ENCODE measurements at regions not wholly inside any gene's neighbourhood (a gene's known extent, or its start where the extent isn't known, plus 50 kb on each side); places are given as distances from the start of the nearest gene placed in this dataset.

GRCh38 chr4:32574803-32575202 lies 1854.6 kb downstream of the PCDH7 start:
- ATAC-seq (replicated peaks in 1 of 4), result no peak
- CTCF ChIA-PET, result no interaction called here
- Histone ChIP-seq H3K4me3 (ENCODE audit: control insufficient read depth in 1 of 2, extremely low read depth in 1 of 2, low read length in 1 of 2) (no peak overlapping the region), H3K4me1 (ENCODE audit: control insufficient read depth in 1 of 2, extremely low read depth in 1 of 2, insufficient read depth in 2 of 2, low read length in 2 of 2) (no peaks in the 10 kb centered on the region), H3K9me3 (no peaks in the 10 kb centered on the region), H3K27ac (ENCODE audit: low read length) (no peak overlapping the region), H3K36me3 (ENCODE audit: control insufficient read depth in 2 of 2, extremely low read depth in 1 of 2, insufficient read depth in 1 of 2, low read length in 1 of 2) (no peaks in the 10 kb centered on the region), H3K27me3 (replicated peaks in 1 of 2; ENCODE audit: control insufficient read depth in 2 of 2, extremely low read depth in 1 of 2, insufficient read depth in 2 of 2, low read length in 1 of 2) (no peaks in the 10 kb centered on the region)
- Mint-ChIP-seq H3K27me3 (no peaks in the 10 kb centered on the region), H3K9me3 (peaks cover 8 to 24% (median 11%) of the 10 kb centered on the region in 3 donors), H3K4me1 (no peaks in the 10 kb centered on the region), H3K4me3 (no peak overlapping the region), H3K36me3 (no peaks in the 10 kb centered on the region), H3K27ac (no peak overlapping the region)
- WGBS (ENCODE audit: insufficient coverage), result no CpG with 5 or more reads among the region's 1 CpG
- POLR2A ChIA-PET, result no interaction called here
- DNase-seq, result no peak

GRCh38 chr4:32589097-32589496 lies 1868.9 kb downstream of the PCDH7 start:
- ChIA-PET CTCF (no interaction called here), POLR2A (interaction anchor here in 1 of 2 donors (0.9 kb wide), 1 partner anchor 10 kb away, joined by 3 read pairs; no protein-coding TSS in a partner anchor)
- Mint-ChIP-seq H3K27ac (no peak overlapping the region), H3K27me3 (no peaks in the 10 kb centered on the region), H3K4me3 (no peak overlapping the region), H3K9me3 (peaks cover 18 to 30% (median 22%) of the 10 kb centered on the region in 3 donors), H3K36me3 (no peaks in the 10 kb centered on the region), H3K4me1 (no peaks in the 10 kb centered on the region)
- H3K36me3 ChIP-seq (ENCODE audit: control insufficient read depth in 2 of 2, extremely low read depth in 1 of 2, insufficient read depth in 1 of 2, low read length in 1 of 2), result no peaks in the 10 kb centered on the region
- ATAC-seq (replicated peaks in 1 of 4) (no peak), DNase-seq (no peak)
- no peak overlapping the region for H3K4me3 ChIP-seq (ENCODE audit: control insufficient read depth in 1 of 2, extremely low read depth in 1 of 2, low read length in 1 of 2)
- no peaks in the 10 kb centered on the region for H3K27me3 ChIP-seq (replicated peaks in 1 of 2; ENCODE audit: control insufficient read depth in 2 of 2, extremely low read depth in 1 of 2, insufficient read depth in 2 of 2, low read length in 1 of 2)
- H3K27ac ChIP-seq (ENCODE audit: low read length), result no peak overlapping the region
- no peaks in the 10 kb centered on the region for H3K4me1 ChIP-seq (ENCODE audit: control insufficient read depth in 1 of 2, extremely low read depth in 1 of 2, insufficient read depth in 2 of 2, low read length in 2 of 2)
- WGBS (ENCODE audit: insufficient coverage), result no CpG with 5 or more reads among the region's 2 CpGs
- no peaks in the 10 kb centered on the region for H3K9me3 ChIP-seq

GRCh38 chr4:32589853-32590252 lies 1869.7 kb downstream of the PCDH7 start:
- H3K27ac ChIP-seq (ENCODE audit: low read length), result no peak overlapping the region
- ATAC-seq (replicated peaks in 1 of 4) (no peak), DNase-seq (no peak)
- Mint-ChIP-seq H3K4me3 (no peak overlapping the region), H3K36me3 (no peaks in the 10 kb centered on the region), H3K27me3 (no peaks in the 10 kb centered on the region), H3K27ac (no peak overlapping the region), H3K4me1 (no peaks in the 10 kb centered on the region), H3K9me3 (peaks cover 19 to 31% (median 19%) of the 10 kb centered on the region in 3 donors)
- H3K4me3 ChIP-seq (ENCODE audit: control insufficient read depth in 1 of 2, extremely low read depth in 1 of 2, low read length in 1 of 2), result no peak overlapping the region
- POLR2A ChIA-PET, result interaction anchor here in 1 of 2 donors (0.9 kb wide), 1 partner anchor 9 kb away, joined by 3 read pairs; no protein-coding TSS in a partner anchor
- CTCF ChIA-PET, result no interaction called here
- no peaks in the 10 kb centered on the region for H3K27me3 ChIP-seq (replicated peaks in 1 of 2; ENCODE audit: control insufficient read depth in 2 of 2, extremely low read depth in 1 of 2, insufficient read depth in 2 of 2, low read length in 1 of 2)
- no CpG with 5 or more reads among the region's 2 CpGs for WGBS (ENCODE audit: insufficient coverage)
- no peaks in the 10 kb centered on the region for H3K36me3 ChIP-seq (ENCODE audit: control insufficient read depth in 2 of 2, extremely low read depth in 1 of 2, insufficient read depth in 1 of 2, low read length in 1 of 2)
- no peaks in the 10 kb centered on the region for H3K4me1 ChIP-seq (ENCODE audit: control insufficient read depth in 1 of 2, extremely low read depth in 1 of 2, insufficient read depth in 2 of 2, low read length in 2 of 2)
- no peaks in the 10 kb centered on the region for H3K9me3 ChIP-seq

DNA sequence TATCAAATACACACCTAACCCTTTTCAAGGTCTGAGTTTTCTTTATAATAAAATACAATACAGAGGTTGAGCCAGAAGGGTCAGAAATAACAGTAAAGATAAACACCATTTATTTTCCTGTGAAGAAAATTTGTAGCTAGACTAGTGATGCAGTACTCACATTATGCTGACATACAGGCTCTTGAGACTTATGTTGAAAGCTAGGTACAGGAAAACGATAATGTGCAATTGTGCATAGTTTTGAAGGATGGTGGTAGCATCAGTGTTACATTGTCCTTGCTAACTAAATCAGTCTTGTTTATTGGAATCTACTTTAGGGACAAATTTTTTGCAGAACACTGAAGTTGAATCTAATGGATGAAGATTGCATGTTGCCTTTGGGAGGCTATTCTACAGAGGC lies 1877.2 kb downstream of the PCDH7 start:
- 67% methylated on average over 1 of the region's 1 CpG for WGBS (ENCODE audit: insufficient coverage)
- ATAC-seq (replicated peaks in 1 of 4), result no peak

GRCh38 chr4:32601848-32602247 lies 1881.7 kb downstream of the PCDH7 start:
- ATAC-seq (replicated peaks in 1 of 4) (no peak), DNase-seq (no peak)
- POLR2A ChIA-PET, result no interaction called here
- 80% methylated on average over 1 of the region's 3 CpGs for WGBS (ENCODE audit: insufficient coverage)
- Mint-ChIP-seq H3K4me3 (no peak overlapping the region), H3K9me3 (peaks cover 9 to 22% (median 20%) of the 10 kb centered on the region in 3 donors), H3K27ac (no peak overlapping the region), H3K4me1 (no peaks in the 10 kb centered on the region), H3K36me3 (no peaks in the 10 kb centered on the region), H3K27me3 (no peaks in the 10 kb centered on the region)
- CTCF ChIA-PET, result no interaction called here
- Histone ChIP-seq H3K27ac (ENCODE audit: low read length) (no peak overlapping the region), H3K36me3 (ENCODE audit: control insufficient read depth in 2 of 2, extremely low read depth in 1 of 2, insufficient read depth in 1 of 2, low read length in 1 of 2) (no peaks in the 10 kb centered on the region), H3K9me3 (peaks cover 2% of the 10 kb centered on the region), H3K27me3 (replicated peaks in 1 of 2; ENCODE audit: control insufficient read depth in 2 of 2, extremely low read depth in 1 of 2, insufficient read depth in 2 of 2, low read length in 1 of 2) (no peaks in the 10 kb centered on the region), H3K4me3 (ENCODE audit: control insufficient read depth in 1 of 2, extremely low read depth in 1 of 2, low read length in 1 of 2) (no peak overlapping the region), H3K4me1 (ENCODE audit: control insufficient read depth in 1 of 2, extremely low read depth in 1 of 2, insufficient read depth in 2 of 2, low read length in 2 of 2) (no peaks in the 10 kb centered on the region)

More for the DNA sequence above, 1877.2 kb downstream of the PCDH7 start:
- H3K4me3 ChIP-seq (ENCODE audit: control insufficient read depth in 1 of 2, extremely low read depth in 1 of 2, low read length in 1 of 2), result no peak overlapping the region
- no peak overlapping the region for H3K4me3 Mint-ChIP-seq
- ChIA-PET POLR2A (no interaction called here), CTCF (no interaction called here)
- H3K27me3 ChIP-seq (replicated peaks in 1 of 2; ENCODE audit: control insufficient read depth in 2 of 2, extremely low read depth in 1 of 2, insufficient read depth in 2 of 2, low read length in 1 of 2), result no peaks in the 10 kb centered on the region
- no peak overlapping the region for H3K27ac Mint-ChIP-seq
- H3K4me1 Mint-ChIP-seq, result no peaks in the 10 kb centered on the region
- no peaks in the 10 kb centered on the region for H3K36me3 ChIP-seq (ENCODE audit: control insufficient read depth in 2 of 2, extremely low read depth in 1 of 2, insufficient read depth in 1 of 2, low read length in 1 of 2)
- DNase-seq, result no peak
- no peaks in the 10 kb centered on the region for H3K36me3 Mint-ChIP-seq
- peaks cover 2% of the 10 kb centered on the region for H3K9me3 ChIP-seq
- H3K9me3 Mint-ChIP-seq, result peaks cover 12 to 29% (median 17%) of the 10 kb centered on the region in 3 donors
- no peaks in the 10 kb centered on the region for H3K27me3 Mint-ChIP-seq
- H3K4me1 ChIP-seq (ENCODE audit: control insufficient read depth in 1 of 2, extremely low read depth in 1 of 2, insufficient read depth in 2 of 2, low read length in 2 of 2), result no peaks in the 10 kb centered on the region
- H3K27ac ChIP-seq (ENCODE audit: low read length), result no peak overlapping the region

DNA sequence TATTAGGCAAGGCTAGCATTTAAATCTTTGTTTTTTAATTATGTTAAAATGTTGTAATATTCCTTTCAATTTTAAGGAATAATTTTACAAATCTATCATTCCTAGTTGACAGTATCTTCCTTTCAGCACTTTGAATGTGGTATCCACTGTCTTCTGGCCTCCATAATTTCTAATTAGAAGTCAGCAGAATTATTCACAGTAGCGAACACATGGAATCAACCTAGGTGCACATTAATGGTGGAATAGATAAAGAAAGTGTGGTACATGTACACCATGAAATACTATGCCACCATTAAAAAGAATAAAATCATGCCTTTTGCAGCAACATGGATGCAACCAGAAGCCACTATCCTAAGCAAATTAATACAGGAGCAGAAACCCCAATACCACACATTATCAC lies 1887.8 kb downstream of the PCDH7 start:
- Histone ChIP-seq H3K36me3 (ENCODE audit: control insufficient read depth in 2 of 2, extremely low read depth in 1 of 2, insufficient read depth in 1 of 2, low read length in 1 of 2) (no peaks in the 10 kb centered on the region), H3K27ac (ENCODE audit: low read length) (no peak overlapping the region), H3K4me3 (ENCODE audit: control insufficient read depth in 1 of 2, extremely low read depth in 1 of 2, low read length in 1 of 2) (no peak overlapping the region), H3K4me1 (ENCODE audit: control insufficient read depth in 1 of 2, extremely low read depth in 1 of 2, insufficient read depth in 2 of 2, low read length in 2 of 2) (no peaks in the 10 kb centered on the region), H3K27me3 (replicated peaks in 1 of 2; ENCODE audit: control insufficient read depth in 2 of 2, extremely low read depth in 1 of 2, insufficient read depth in 2 of 2, low read length in 1 of 2) (no peaks in the 10 kb centered on the region), H3K9me3 (peaks cover 7% of the 10 kb centered on the region)
- DNase-seq (no peak), ATAC-seq (replicated peaks in 1 of 4) (no peak)
- POLR2A ChIA-PET, result no interaction called here
- H3K9me3 Mint-ChIP-seq, result peaks cover 15 to 23% (median 18%) of the 10 kb centered on the region in 3 donors
- H3K4me3 Mint-ChIP-seq, result no peak overlapping the region
- H3K4me1 Mint-ChIP-seq, result no peaks in the 10 kb centered on the region
- no peaks in the 10 kb centered on the region for H3K27me3 Mint-ChIP-seq
- no peak overlapping the region for H3K27ac Mint-ChIP-seq
- CTCF ChIA-PET, result no interaction called here
- no CpG with 5 or more reads among the region's 1 CpG for WGBS (ENCODE audit: insufficient coverage)
- H3K36me3 Mint-ChIP-seq, result no peaks in the 10 kb centered on the region

DNA sequence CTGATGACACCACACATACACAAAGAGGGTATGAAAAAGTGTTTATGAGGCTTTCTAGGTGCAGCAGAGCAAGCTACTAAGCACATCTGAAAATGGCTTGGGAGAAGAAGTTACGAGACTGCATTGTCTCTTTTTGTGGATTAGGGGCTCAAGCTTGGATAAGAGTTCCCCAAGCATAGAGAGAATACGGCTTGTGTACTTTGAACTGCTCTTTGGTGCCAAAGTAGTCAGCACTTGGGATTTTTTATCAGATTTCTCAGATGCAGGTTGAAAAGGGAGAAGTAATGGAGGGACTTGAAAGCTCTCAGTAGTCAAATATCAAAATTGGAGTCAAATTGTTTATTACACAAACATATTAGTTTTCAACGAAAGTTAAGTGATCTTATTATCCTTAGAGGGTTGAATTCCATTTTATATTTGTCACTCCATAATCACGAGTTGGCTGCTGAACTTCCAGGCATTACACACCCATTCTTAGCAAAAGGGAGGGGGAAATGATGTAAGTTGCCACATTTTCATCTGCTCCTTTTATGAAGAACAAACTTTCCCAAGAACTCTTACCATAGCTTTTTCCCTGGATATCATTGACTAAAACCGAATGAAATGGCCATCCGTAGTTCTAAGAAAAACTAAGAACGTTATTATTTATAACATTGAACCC lies 1904.9 kb downstream of the PCDH7 start:
- POLR2A ChIA-PET, result no interaction called here
- DNase-seq (no peak), ATAC-seq (replicated peaks in 1 of 4) (no peak)
- Histone ChIP-seq H3K9me3 (no peaks in the 10 kb centered on the region), H3K27me3 (replicated peaks in 1 of 2; ENCODE audit: control insufficient read depth in 2 of 2, extremely low read depth in 1 of 2, insufficient read depth in 2 of 2, low read length in 1 of 2) (no peaks in the 10 kb centered on the region), H3K36me3 (ENCODE audit: control insufficient read depth in 2 of 2, extremely low read depth in 1 of 2, insufficient read depth in 1 of 2, low read length in 1 of 2) (no peaks in the 10 kb centered on the region), H3K4me3 (ENCODE audit: control insufficient read depth in 1 of 2, extremely low read depth in 1 of 2, low read length in 1 of 2) (no peak overlapping the region), H3K4me1 (ENCODE audit: control insufficient read depth in 1 of 2, extremely low read depth in 1 of 2, insufficient read depth in 2 of 2, low read length in 2 of 2) (no peaks in the 10 kb centered on the region), H3K27ac (ENCODE audit: low read length) (no peak overlapping the region)
- Mint-ChIP-seq H3K9me3 (peaks cover 11 to 34% (median 22%) of the 10 kb centered on the region in 3 donors), H3K4me3 (no peak overlapping the region), H3K4me1 (no peaks in the 10 kb centered on the region), H3K27ac (no peak overlapping the region), H3K36me3 (no peaks in the 10 kb centered on the region), H3K27me3 (no peaks in the 10 kb centered on the region)
- WGBS (ENCODE audit: insufficient coverage), result 76% methylated on average over 2 of the region's 7 CpGs
- CTCF ChIA-PET, result no interaction called here
